HG02973 (cell line): ENCODE measurements at regions not wholly inside any gene's neighbourhood (a gene's known extent, or its start where the extent isn't known, plus 50 kb on each side); places are given as distances from the start of the nearest gene placed in this dataset.
"Not testable (repeated sequence)": the region's sequence is repeated elsewhere in the genome, so short reads cannot be mapped to it uniquely, and the experiment has no call there.

Experiments used
- ATAC-seq: cut with Tn5 transposase; IDR thresholded peaks from one replicate; pipeline ENCODE4 v1.9.1; 2021; ENCODE audit warnings: moderate library complexity; ENCODE audit not compliant: unreplicated experiment

DNA sequence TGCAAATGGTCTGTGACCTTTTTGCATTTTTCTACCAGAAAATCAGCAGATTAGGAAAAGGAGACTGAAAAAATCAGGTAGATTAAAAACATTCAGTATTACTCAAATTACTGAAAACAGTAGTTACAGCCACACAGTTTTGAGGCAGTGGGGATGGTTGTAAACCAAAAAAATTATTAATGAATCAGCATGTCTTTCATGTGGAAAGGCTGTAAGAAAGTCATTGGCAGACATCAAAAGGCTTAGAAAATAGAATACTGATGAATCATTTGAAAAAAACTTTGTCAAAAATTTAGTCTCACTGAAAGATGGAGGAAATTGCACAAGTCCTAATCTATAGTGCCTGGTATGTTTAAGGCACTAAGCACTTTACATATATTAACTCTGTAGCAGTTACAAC is 133.9 kb upstream of the GCFC2 start:
- ATAC-seq, result no peak

- not testable (repeated sequence) for ATAC-seq
Measured at GRCh38 chr2:75834588-75834987, 123.9 kb upstream of the GCFC2 start.

GRCh38 chr2:75833386-75833785 is 122.7 kb upstream of the GCFC2 start:
- no peak for ATAC-seq

GRCh38 chr2:75828826-75829225 is 118.1 kb upstream of the GCFC2 start:
- ATAC-seq, result no peak

DNA sequence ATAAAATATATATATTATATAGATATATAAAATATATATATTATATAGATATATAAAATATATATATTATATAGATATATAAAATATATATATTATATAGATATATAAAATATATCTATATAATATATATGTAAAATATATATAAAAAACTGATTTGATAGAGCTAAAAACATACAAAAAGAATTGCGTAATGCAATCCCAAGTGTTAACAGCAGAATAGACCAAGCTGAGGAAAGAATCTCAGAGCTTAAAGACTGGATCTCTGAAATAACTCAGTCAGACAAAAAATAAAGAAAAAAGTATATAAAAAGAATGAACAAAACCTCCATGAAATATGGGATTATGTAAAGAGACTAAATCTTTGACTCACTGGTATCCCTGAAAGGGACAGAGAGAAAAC is 112.8 kb upstream of the GCFC2 start:
- not testable (repeated sequence) for ATAC-seq

DNA sequence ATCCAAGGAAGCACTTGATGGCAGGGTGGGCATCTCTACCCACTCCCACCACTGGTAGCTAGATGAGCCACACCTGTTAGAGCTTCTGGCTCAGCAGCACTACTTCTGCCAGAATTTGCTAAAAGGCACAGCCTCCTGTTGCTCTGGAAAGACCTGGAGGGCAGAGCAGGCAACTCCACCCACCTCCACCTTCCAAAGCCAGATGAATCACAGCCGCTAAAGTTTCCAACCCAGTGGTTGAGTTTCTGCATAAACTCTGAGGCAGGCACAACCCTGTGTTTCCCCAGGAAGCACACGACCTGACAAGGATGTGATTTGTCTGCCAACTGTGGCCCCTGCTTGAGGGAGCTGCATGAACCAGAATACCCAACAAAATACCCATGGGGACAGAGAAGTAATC is 111.6 kb upstream of the GCFC2 start:
- no peak for ATAC-seq

- ATAC-seq, result no peak
Measured at GRCh38 chr2:75820693-75821092, 110.0 kb upstream of the GCFC2 start.

GRCh38 chr2:75810611-75811330 is 100.1 kb upstream of the GCFC2 start:
- no peak for ATAC-seq

- ATAC-seq, result no peak
Measured at GRCh38 chr2:75808793-75809535, 98.2 kb upstream of the GCFC2 start.

GRCh38 chr2:75807992-75808391 is 97.3 kb upstream of the GCFC2 start:
- ATAC-seq, result no peak

DNA sequence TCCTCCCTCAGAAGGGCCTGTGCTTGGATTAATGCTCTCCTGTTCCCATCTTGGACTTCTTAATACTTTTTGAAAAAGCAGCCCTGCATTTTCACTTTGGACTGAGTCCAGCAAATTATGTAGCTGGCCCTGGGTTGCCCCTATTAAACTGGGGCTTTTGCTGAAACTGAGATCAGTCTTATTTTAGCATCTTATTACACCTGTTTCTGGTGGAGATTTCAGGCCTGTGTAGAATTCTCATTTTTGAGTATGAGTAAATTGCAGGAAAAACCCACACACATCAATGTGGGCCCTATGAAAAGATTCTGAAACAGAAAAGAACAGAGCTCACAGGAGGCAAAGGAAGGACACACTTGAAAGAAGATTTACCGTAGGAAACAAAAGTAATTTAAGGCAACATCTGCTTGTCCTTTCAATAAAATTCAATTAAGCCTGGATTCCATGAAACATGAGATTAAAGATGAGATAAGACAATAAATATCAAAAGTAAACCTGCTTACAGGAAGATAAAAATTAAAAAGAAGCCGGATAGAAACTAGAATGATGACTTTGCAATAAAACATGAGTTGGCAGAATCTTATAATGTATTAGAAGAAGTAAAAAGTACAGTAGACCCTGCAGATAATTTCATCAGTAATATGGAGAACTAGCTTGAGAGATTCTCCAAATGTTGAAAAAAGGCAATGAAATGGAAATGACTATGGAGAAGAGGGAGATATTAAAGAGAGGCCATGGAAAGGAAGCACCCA is 90.7 kb upstream of the GCFC2 start:
- no peak for ATAC-seq

DNA sequence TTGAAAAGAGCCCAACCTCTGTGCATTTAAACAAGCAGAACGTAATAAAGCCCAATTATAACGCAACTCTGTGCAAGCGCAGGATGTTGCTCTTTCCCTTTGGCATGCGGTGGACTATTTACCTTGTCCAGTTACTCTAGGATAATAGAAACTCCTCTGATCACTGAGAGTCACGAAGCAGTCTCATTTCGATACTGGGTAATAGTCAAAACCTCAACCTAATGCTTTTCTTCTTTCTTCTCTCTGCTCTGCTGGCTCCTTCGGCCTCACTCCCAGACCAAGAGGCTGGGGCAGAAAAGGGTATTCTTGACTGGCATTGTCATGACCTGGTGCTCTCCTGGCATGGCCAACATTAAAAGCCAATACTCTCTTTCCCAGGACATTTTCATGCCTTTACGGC is 89.7 kb upstream of the GCFC2 start:
- peak; percentile 87 for ATAC-seq

DNA sequence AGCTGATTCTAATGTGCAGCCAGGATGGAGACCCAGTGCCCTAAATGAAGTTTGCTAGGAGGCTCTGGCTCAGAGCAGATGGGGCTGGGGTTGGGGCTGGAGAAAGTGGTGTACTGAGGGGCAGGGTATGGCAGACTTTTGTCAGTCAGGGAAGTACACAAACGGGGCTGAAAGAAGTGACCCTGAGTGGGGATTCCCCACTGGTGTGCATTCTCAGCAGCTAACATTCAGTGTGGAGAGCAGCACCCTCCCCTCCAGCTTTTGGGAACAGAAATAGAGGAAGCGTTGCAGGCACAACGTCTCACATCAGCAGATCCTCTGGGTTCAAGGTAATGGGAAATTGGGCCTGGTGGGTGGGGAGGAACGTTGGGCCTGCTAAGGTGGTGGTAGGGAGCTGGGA is 89.1 kb upstream of the GCFC2 start:
- ATAC-seq, result peak; percentile 29

GRCh38 chr2:75798569-75798968 is 87.9 kb upstream of the GCFC2 start:
- no peak for ATAC-seq

GRCh38 chr2:75792996-75793395 is 82.3 kb upstream of the GCFC2 start:
- ATAC-seq, result no peak

DNA sequence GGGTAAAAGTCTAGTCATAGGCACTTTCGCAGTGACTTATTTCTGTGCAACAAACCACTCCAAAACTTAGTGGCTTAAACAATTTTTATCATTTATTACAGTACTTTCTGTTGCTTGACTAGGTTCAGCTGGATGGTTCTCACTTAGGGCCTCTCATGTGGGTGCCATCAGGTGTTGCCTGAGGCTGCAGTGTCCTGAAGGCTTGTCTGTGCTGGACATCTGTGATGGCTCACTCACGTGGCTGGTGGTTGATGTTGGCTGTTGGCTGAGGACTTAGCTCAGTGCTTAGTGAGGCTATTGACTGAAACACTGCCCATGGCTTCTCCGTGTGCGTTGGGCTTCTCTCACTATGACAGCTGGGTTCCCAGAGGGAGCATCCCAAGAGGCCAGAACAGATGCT is 81.4 kb upstream of the GCFC2 start:
- no peak for ATAC-seq

DNA sequence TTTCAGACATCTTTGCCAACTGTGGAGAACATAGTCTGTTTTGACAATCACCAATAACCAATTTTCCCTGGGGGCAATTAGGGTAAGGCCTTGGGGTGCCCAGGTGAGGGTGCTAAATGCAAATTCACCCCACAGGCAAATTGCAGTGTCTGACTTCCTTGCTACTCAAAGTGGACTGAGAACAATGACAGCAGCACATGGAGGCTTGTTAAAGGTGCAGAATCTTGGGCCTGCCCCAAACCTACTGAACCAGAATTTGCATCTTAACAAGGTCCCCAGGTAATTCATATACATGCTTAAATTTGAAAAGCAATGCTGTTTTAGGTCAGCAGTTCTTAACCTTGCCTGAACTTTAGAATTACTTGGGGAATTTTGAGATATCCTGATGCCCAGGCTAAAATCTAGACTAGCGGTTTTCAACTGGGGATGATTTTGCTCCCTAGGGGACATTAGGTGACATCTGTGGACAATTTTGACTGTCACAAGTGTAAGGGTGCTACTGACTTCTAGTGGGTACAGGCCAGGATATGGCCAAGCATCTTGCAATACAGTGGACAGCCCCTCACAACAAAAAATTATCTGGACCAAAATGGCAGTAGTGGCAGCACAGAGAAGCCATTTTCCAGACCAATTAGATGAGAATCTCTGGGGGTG is 80.2 kb upstream of the GCFC2 start:
- no peak for ATAC-seq

- no peak for ATAC-seq
Measured at GRCh38 chr2:75790121-75790813, 79.6 kb upstream of the GCFC2 start.

DNA sequence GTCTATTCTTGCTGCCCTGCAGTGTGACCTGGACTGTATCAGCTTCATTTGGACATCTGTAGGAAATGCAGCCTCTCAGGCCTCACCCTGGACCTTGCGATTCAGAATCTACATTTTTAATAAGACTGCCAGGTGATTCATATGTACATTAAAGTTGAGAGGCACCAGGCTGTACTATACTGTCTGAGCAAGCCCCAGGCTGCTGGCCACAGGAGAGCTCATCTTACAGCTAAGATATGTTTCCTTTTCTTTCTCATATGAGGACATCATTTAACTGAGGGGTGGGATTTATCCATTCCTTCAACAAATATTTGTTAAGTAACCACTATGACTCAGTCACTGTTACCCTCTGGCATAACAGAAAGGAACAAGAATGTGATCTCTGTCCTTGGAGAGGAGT is 78.2 kb upstream of the GCFC2 start:
- no peak for ATAC-seq

GRCh38 chr2:75788154-75788553 is 77.4 kb upstream of the GCFC2 start:
- no peak for ATAC-seq
